RKO (cell line): ENCODE measurements at regions not wholly inside any gene's neighbourhood (a gene's known extent, or its start where the extent isn't known, plus 50 kb on each side); places are given as distances from the start of the nearest gene placed in this dataset.

Experiments used
- DNase-seq: peaks from one replicate; pipeline ENCODE4 v3.0.0-alpha.2; 2016; ENCODE audit warnings: low spot score

- DNase-seq, result no peak
Measured at GRCh38 chr2:177123048-177123447, 89.5 kb upstream of the HNRNPA3 start.

GRCh38 chr2:177124371-177124770 lies 88.2 kb upstream of the HNRNPA3 start:
- DNase-seq, result no peak

- no peak for DNase-seq
Measured at GRCh38 chr2:177127821-177128220, 84.8 kb upstream of the HNRNPA3 start.

- DNase-seq, result no peak
Measured at GRCh38 chr2:177129610-177130009, 83.0 kb upstream of the HNRNPA3 start.

- no peak for DNase-seq
Measured at GRCh38 chr2:177131858-177132257, 80.7 kb upstream of the HNRNPA3 start.

GRCh38 chr2:177138823-177139222 lies 73.8 kb upstream of the HNRNPA3 start:
- no peak for DNase-seq

GRCh38 chr2:177141866-177142265 lies 70.7 kb upstream of the HNRNPA3 start:
- DNase-seq, result no peak

GRCh38 chr2:177143444-177143843 lies 69.2 kb upstream of the HNRNPA3 start:
- peak; percentile 72 for DNase-seq

- DNase-seq, result peak; percentile 81
Measured at GRCh38 chr2:177147093-177147694, 65.4 kb upstream of the HNRNPA3 start.

- DNase-seq, result no peak
Measured at GRCh38 chr2:177147834-177148445, 64.7 kb upstream of the HNRNPA3 start.

- peak; percentile 60 for DNase-seq
Measured at GRCh38 chr2:177148477-177149154, 64.0 kb upstream of the HNRNPA3 start.

GRCh38 chr2:177149155-177149503 lies 63.5 kb upstream of the HNRNPA3 start:
- DNase-seq, result no peak

GRCh38 chr2:177153805-177154204 lies 58.8 kb upstream of the HNRNPA3 start:
- no peak for DNase-seq

- DNase-seq, result no peak
Measured at GRCh38 chr2:177154809-177155208, 57.8 kb upstream of the HNRNPA3 start.

GRCh38 chr2:177155631-177156030 lies 57.0 kb upstream of the HNRNPA3 start:
- no peak for DNase-seq

- peak; percentile 65 for DNase-seq
Measured at GRCh38 chr2:177161741-177162460, 50.7 kb upstream of the HNRNPA3 start.
